ENCODE measurements at regions not wholly inside any gene's neighbourhood (a gene's known extent, or its start where the extent isn't known, plus 50 kb on each side); places are given as distances from the start of the nearest gene placed in this dataset.

- TF ChIP-seq CTCF (optimal IDR thresholded peaks at IDR 0.05 in 1 of 3, IDR thresholded peaks at IDR 0.05 in 1 of 3, conservative IDR thresholded peaks at IDR 0.05 in 1 of 3; ENCODE audit: extremely low read depth in 1 of 3, insufficient read depth in 2 of 3, low read length in 3 of 3) (no peak), EZH2 (IDR thresholded peaks at IDR 0.05; ENCODE audit: low read length) (no peak)
These were observed 56.5 kb upstream of the ARMC2 start for GRCh38 chr6:108791700-108792099.

Measured in keratinocyte (primary cell).